ENCODE measurements at regions not wholly inside any gene's neighbourhood (a gene's known extent, or its start where the extent isn't known, plus 50 kb on each side); places are given as distances from the start of the nearest gene placed in this dataset.
"Not testable (repeated sequence)": the region's sequence is repeated elsewhere in the genome, so short reads cannot be mapped to it uniquely, and the experiment has no call there.

DNA sequence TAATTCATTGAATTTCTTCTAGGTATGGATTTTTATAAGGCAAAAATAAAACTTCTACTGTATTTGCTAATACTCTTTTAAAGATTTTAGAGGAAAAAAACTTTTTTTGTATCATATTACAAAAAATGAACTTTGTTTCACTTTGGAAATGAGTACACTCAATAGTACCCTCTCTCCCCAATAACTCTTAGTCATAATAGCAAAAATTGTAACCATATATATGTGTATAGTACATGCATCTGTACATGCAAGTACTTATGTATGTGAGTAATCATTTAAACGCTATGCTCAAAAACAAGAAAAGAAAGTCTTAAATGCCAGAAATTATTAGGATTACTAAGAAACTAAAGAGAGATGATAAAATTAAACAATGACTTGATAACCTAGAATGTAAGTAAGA, 95.9 kb upstream of the HGF start:
- no peak overlapping the region for H3K4me3 ChIP-seq (ENCODE audit: low read depth, low read length)
- no peaks in the 10 kb centered on the region for H3K4me1 ChIP-seq (ENCODE audit: control insufficient read depth, insufficient read depth, low read length, unreplicated experiment)
- no peaks in the 10 kb centered on the region for H3K79me2 ChIP-seq (ENCODE audit: control insufficient read depth, insufficient read depth, low read length, unreplicated experiment)
- no peak overlapping the region for H2AFZ ChIP-seq (ENCODE audit: low read length, unreplicated experiment)
- H3K27ac ChIP-seq (ENCODE audit: low read depth, low read length), result no peak overlapping the region
- H3K36me3 ChIP-seq (ENCODE audit: insufficient read depth, low read length), result no peaks in the 10 kb centered on the region
- no peaks in the 10 kb centered on the region for H3K27me3 ChIP-seq (ENCODE audit: insufficient read depth, low read length)

DNA sequence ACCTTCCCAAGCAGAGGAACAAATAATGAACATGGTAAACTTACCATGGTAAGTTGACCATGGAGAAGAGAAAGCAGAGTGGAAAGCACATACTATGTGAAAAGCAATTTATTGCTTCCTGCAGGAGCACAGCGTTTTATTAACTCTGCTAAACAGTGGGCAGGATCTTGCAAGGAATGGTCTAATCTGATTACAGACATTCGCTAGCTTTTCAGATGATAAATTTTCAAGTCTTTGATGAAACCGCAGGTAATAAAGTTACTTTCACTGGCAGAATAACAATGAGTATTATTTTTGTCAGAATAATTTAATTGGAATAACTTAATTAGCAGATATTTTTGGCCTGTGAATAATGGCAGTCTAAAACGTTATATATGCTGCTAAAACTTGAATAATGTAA, 89.6 kb upstream of the HGF start:
- H3K36me3 ChIP-seq (ENCODE audit: insufficient read depth, low read length), result no peaks in the 10 kb centered on the region
- no peaks in the 10 kb centered on the region for H3K4me1 ChIP-seq (ENCODE audit: control insufficient read depth, insufficient read depth, low read length, unreplicated experiment)
- no peak overlapping the region for H2AFZ ChIP-seq (ENCODE audit: low read length, unreplicated experiment)
- no peaks in the 10 kb centered on the region for H3K79me2 ChIP-seq (ENCODE audit: control insufficient read depth, insufficient read depth, low read length, unreplicated experiment)
- no peak overlapping the region for H3K27ac ChIP-seq (ENCODE audit: low read depth, low read length)
- H3K4me3 ChIP-seq (ENCODE audit: low read depth, low read length), result no peak overlapping the region
- no peaks in the 10 kb centered on the region for H3K27me3 ChIP-seq (ENCODE audit: insufficient read depth, low read length)

DNA sequence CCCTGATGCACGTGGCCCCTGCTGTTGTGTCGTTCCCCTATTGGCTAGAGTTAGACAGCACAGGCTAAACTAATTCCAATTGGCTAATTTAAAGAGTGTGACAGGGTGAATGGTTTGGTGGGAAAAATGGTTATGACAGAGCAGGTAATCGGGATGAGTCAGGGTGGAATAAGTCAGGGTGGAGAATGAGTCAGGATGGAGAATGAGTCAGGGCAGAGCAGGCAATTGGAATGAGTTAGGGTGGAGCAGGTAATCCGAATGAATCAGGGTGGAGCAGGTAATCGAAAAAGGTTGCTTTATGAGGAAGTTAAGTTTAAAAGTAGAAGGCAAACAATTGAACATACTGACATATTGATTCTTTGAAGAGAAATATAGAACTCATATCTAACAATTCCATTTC, 89.0 kb upstream of the HGF start:
- H2AFZ ChIP-seq (ENCODE audit: low read length, unreplicated experiment); H3K4me3 ChIP-seq (ENCODE audit: low read depth, low read length); H3K4me1 ChIP-seq (ENCODE audit: control insufficient read depth, insufficient read depth, low read length, unreplicated experiment); H3K79me2 ChIP-seq (ENCODE audit: control insufficient read depth, insufficient read depth, low read length, unreplicated experiment); H3K27me3 ChIP-seq (ENCODE audit: insufficient read depth, low read length); H3K27ac ChIP-seq (ENCODE audit: low read depth, low read length); H3K36me3 ChIP-seq (ENCODE audit: insufficient read depth, low read length): not testable (repeated sequence)

DNA sequence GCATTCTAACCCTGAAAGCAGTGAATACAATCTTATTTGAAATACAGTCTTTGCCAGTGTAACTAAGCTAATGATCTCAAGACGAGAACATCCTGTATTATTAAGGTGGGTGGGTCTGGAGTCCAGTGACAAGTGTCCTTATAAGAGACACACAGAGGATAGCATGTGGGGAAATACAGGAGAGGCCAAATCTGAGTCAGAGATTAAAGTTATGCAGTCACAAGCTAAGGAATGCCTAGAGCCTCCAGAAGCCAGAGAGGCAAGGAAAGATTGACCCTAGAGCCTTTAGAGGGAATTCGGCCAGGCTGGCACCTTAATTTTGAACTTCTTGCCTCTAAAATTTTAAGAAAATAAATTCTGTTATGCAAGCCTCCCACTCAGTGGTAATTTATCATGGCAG, 87.5 kb upstream of the HGF start:
- no peak overlapping the region for H2AFZ ChIP-seq (ENCODE audit: low read length, unreplicated experiment)
- H3K4me1 ChIP-seq (ENCODE audit: control insufficient read depth, insufficient read depth, low read length, unreplicated experiment), result no peaks in the 10 kb centered on the region
- no peaks in the 10 kb centered on the region for H3K79me2 ChIP-seq (ENCODE audit: control insufficient read depth, insufficient read depth, low read length, unreplicated experiment)
- H3K4me3 ChIP-seq (ENCODE audit: low read depth, low read length), result no peak overlapping the region
- H3K36me3 ChIP-seq (ENCODE audit: insufficient read depth, low read length), result no peaks in the 10 kb centered on the region
- H3K27ac ChIP-seq (ENCODE audit: low read depth, low read length), result no peak overlapping the region
- no peaks in the 10 kb centered on the region for H3K27me3 ChIP-seq (ENCODE audit: insufficient read depth, low read length)

DNA sequence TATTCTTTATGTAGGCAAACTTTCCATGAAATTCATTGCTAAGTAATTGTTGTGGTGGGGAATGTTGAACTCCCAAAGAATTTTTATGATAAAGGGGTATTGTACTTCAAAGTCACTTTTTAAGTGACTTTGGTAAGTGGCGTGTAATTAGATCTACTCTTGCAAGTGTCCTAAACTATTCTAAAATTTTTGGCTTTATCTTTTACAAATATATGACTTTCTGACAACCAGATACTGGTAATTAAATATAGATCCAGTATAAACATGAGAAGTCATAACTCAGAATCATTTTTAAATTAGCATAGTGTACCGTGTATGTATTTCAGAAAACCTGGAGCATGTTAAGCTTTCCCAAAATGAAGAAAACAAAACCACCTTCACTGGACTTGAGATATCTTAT, 84.7 kb upstream of the HGF start:
- Histone ChIP-seq H3K27me3 (ENCODE audit: insufficient read depth, low read length) (no peaks in the 10 kb centered on the region), H3K4me1 (ENCODE audit: control insufficient read depth, insufficient read depth, low read length, unreplicated experiment) (no peaks in the 10 kb centered on the region), H3K4me3 (ENCODE audit: low read depth, low read length) (no peak overlapping the region), H3K27ac (ENCODE audit: low read depth, low read length) (no peak overlapping the region), H3K36me3 (ENCODE audit: insufficient read depth, low read length) (no peaks in the 10 kb centered on the region), H3K79me2 (ENCODE audit: control insufficient read depth, insufficient read depth, low read length, unreplicated experiment) (no peaks in the 10 kb centered on the region), H2AFZ (ENCODE audit: low read length, unreplicated experiment) (no peak overlapping the region)

DNA sequence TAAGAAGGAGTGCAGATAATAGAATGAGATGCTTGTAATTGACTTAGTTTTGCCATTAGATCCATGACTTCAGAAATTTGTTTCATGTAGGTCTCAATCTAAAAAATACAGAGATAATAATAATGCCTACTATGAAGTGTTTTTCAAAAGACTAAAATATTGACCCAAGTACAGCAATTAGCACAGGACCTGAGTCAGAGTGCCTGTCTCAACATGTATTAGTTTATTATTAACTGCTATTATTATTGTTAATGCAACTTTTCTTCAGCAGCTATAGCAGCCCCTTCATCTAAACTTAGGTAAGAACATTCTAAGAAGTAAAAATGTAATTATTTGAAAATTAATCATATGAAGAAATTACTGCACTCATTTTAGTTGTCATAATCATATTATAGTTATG, 82.9 kb upstream of the HGF start:
- Histone ChIP-seq H3K4me1 (ENCODE audit: control insufficient read depth, insufficient read depth, low read length, unreplicated experiment) (no peaks in the 10 kb centered on the region), H3K36me3 (ENCODE audit: insufficient read depth, low read length) (no peaks in the 10 kb centered on the region), H3K27me3 (ENCODE audit: insufficient read depth, low read length) (no peaks in the 10 kb centered on the region), H3K4me3 (ENCODE audit: low read depth, low read length) (no peak overlapping the region), H3K79me2 (ENCODE audit: control insufficient read depth, insufficient read depth, low read length, unreplicated experiment) (no peaks in the 10 kb centered on the region), H2AFZ (ENCODE audit: low read length, unreplicated experiment) (no peak overlapping the region), H3K27ac (ENCODE audit: low read depth, low read length) (no peak overlapping the region)

DNA sequence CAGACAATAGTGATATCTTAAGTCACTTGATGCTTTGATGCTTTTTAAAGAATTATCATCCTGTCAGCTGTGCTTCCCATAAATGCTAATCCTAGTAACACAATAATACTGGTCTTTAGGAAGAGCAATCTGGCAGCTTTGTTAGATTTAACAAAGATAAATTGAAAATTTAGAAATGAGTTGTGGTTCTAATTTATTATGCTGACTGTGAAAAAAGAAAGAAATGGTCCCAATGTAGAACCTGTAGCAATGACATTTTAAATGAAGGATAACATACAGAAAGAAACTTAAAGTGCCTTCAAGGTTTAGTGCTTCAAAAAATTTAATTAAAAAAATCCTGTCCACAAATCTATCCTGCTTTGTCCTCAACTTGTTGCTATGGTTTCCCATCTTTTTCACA, 81.6 kb upstream of the HGF start:
- no peak overlapping the region for H3K4me3 ChIP-seq (ENCODE audit: low read depth, low read length)
- no peak overlapping the region for H2AFZ ChIP-seq (ENCODE audit: low read length, unreplicated experiment)
- H3K27me3 ChIP-seq (ENCODE audit: insufficient read depth, low read length), result no peaks in the 10 kb centered on the region
- no peaks in the 10 kb centered on the region for H3K36me3 ChIP-seq (ENCODE audit: insufficient read depth, low read length)
- peaks cover 4% of the 10 kb centered on the region for H3K4me1 ChIP-seq (ENCODE audit: control insufficient read depth, insufficient read depth, low read length, unreplicated experiment)
- no peak overlapping the region for H3K27ac ChIP-seq (ENCODE audit: low read depth, low read length)
- no peaks in the 10 kb centered on the region for H3K79me2 ChIP-seq (ENCODE audit: control insufficient read depth, insufficient read depth, low read length, unreplicated experiment)

DNA sequence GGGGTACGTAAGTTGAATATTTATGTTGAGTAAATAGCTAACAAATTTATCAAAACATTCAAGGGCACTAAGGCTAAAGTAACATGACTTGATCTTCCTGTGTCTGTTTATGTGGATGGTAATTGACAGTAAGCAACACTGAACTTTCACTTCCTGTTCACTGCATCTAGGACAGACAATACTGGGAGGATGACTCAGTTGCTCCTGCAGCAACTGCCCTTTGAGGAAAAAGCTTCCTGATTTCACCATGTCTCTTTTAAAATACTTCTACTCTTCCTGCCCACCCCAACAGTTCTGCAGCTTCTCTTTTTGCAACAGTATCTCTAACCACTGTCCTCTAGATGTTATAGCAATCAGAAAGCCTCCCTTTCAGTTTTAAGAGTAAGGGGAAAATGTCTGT, 76.6 kb upstream of the HGF start:
- Histone ChIP-seq H3K4me1 (ENCODE audit: control insufficient read depth, insufficient read depth, low read length, unreplicated experiment) (peaks cover 10% of the 10 kb centered on the region), H3K36me3 (ENCODE audit: insufficient read depth, low read length) (no peaks in the 10 kb centered on the region), H3K79me2 (ENCODE audit: control insufficient read depth, insufficient read depth, low read length, unreplicated experiment) (no peaks in the 10 kb centered on the region), H3K27ac (ENCODE audit: low read depth, low read length) (no peak overlapping the region), H2AFZ (ENCODE audit: low read length, unreplicated experiment) (peak overlapping the region; percentile 71), H3K27me3 (ENCODE audit: insufficient read depth, low read length) (no peaks in the 10 kb centered on the region), H3K4me3 (ENCODE audit: low read depth, low read length) (0 out of 2 replicates have a peak overlapping the region, but pooled peaks have one; percentile 35)

DNA sequence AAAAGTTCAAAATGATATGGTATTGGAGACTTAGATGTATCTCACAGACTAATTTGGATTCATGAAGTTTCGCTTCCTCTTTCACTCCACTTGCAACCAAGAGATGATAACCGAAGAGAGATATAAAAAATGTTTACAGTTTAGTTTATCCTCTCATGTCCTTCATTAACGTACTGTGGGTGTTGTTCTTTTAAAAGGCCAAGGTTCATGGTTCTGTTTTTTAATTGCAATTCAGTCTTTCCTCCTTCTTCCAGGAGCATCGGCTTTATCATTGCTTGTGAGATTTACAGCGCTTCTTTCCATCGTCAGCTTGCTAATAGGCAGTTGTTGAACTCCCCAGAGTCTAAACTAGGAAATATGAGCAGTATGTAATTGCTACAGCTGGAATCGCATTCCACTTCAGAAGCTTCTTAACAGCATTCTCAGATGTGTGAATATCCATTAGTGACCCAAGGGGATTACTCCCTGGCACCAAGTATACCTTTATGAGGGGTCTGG, 75.9 kb upstream of the HGF start:
- Histone ChIP-seq H2AFZ (ENCODE audit: low read length, unreplicated experiment) (peak overlapping the region; percentile 71), H3K27me3 (ENCODE audit: insufficient read depth, low read length) (no peaks in the 10 kb centered on the region), H3K79me2 (ENCODE audit: control insufficient read depth, insufficient read depth, low read length, unreplicated experiment) (no peaks in the 10 kb centered on the region), H3K4me1 (ENCODE audit: control insufficient read depth, insufficient read depth, low read length, unreplicated experiment) (peaks cover 10% of the 10 kb centered on the region), H3K4me3 (ENCODE audit: low read depth, low read length) (peak overlapping the region; percentile 35; the same call in 1 of the 2 replicates), H3K27ac (ENCODE audit: low read depth, low read length) (no peak overlapping the region), H3K36me3 (ENCODE audit: insufficient read depth, low read length) (no peaks in the 10 kb centered on the region)

DNA sequence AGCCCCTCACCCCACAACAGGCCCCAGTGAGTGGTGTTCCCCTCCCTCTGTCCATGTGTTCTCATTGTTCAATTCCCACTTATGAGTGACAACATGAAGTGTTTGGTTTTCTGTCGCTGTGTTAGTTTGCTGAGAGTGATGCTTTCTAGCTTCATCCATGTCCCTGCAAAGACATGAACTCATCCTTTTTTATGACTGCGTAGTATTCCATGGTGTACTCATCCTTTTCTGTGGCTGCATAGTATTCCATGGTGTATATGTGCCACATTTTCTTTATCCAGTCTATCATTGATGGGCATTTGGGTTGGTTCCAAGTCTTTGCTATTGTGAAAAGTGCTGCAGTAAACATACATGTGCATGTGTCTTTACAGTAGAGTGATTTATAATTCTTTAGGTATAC, 73.8 kb upstream of the HGF start:
- not testable (repeated sequence) for H3K4me3 ChIP-seq (ENCODE audit: low read depth, low read length); H3K27me3 ChIP-seq (ENCODE audit: insufficient read depth, low read length); H3K36me3 ChIP-seq (ENCODE audit: insufficient read depth, low read length); H2AFZ ChIP-seq (ENCODE audit: low read length, unreplicated experiment); H3K79me2 ChIP-seq (ENCODE audit: control insufficient read depth, insufficient read depth, low read length, unreplicated experiment); H3K27ac ChIP-seq (ENCODE audit: low read depth, low read length)
- peaks cover 10% of the 10 kb centered on the region for H3K4me1 ChIP-seq (ENCODE audit: control insufficient read depth, insufficient read depth, low read length, unreplicated experiment)

DNA sequence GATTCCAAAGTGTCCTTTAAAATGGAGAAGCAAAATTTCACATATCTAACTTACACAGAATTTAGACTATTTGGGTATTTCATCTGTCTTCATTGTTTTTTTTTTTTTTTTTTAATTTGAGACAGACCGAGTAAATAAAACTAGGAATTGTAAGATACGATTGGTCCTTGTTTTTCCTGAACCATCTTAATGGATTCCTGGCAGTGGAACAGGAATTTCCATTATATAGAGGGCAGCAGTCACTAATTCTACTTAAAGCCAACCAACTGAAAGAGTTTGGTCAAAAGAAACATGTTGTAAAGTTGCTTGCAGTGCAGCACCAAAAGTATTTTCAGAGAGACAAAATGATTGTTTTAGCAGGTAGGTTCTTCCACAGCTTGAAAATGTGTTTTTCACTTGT, 72.5 kb upstream of the HGF start:
- H3K27ac ChIP-seq (ENCODE audit: low read depth, low read length), result no peak overlapping the region
- no peaks in the 10 kb centered on the region for H3K36me3 ChIP-seq (ENCODE audit: insufficient read depth, low read length)
- H2AFZ ChIP-seq (ENCODE audit: low read length, unreplicated experiment), result no peak overlapping the region
- peaks cover 10% of the 10 kb centered on the region for H3K4me1 ChIP-seq (ENCODE audit: control insufficient read depth, insufficient read depth, low read length, unreplicated experiment)
- no peaks in the 10 kb centered on the region for H3K27me3 ChIP-seq (ENCODE audit: insufficient read depth, low read length)
- H3K79me2 ChIP-seq (ENCODE audit: control insufficient read depth, insufficient read depth, low read length, unreplicated experiment), result no peaks in the 10 kb centered on the region
- H3K4me3 ChIP-seq (ENCODE audit: low read depth, low read length), result no peak overlapping the region
